ENCODE measurements at regions not wholly inside any gene's neighbourhood (a gene's known extent, or its start where the extent isn't known, plus 50 kb on each side); places are given as distances from the start of the nearest gene placed in this dataset.

DNA sequence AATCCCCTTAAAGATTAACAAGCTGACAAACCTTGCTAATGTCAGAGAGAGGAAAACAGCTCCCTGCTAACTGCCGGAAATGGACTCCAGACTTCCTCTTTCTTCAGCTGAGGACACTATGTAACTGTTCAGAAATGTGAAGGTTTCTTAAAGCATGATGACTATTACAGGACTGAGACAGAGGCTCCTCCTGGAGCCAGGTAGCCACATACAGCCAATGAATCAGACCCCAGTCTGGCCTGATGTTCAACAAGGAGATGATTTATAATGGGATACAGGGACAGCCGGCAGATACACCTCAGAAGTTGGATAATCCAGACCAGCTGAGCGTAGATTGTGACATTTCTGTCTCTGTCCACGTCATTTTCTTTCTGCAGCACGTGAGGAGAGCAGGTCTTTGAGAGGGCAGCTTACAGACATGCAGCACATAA lies 216.2 kb downstream of the HS3ST3A1 start:
- Histone ChIP-seq H3K9ac (ENCODE audit: low read length) (no peak overlapping the region), H3K27ac (ENCODE audit: low read depth, low read length) (no peak overlapping the region), H3K4me1 (ENCODE audit: control insufficient read depth, insufficient read depth, low read length) (no peaks in the 10 kb centered on the region)

GRCh38 chr17:13384626-13385025 lies 217.1 kb downstream of the HS3ST3A1 start:
- H3K9me3 ChIP-seq (ENCODE audit: control insufficient read depth, insufficient read depth, low read depth, low read length) = peaks cover 2% of the 10 kb centered on the region; the same call in 1 of the 2 replicates

More for the DNA sequence above, 216.2 kb downstream of the HS3ST3A1 start:
- no peak overlapping the region for H3K4me3 ChIP-seq (ENCODE audit: low read depth, low read length)
- no peaks in the 10 kb centered on the region for H3K27me3 ChIP-seq (ENCODE audit: control insufficient read depth, insufficient read depth, low read length)
- H3K36me3 ChIP-seq (ENCODE audit: control insufficient read depth, insufficient read depth, low read length) = no peaks in the 10 kb centered on the region
- H3K9me3 ChIP-seq (ENCODE audit: control insufficient read depth, insufficient read depth, low read depth, low read length) = no peaks in the 10 kb centered on the region

GRCh38 chr17:13378361-13378760 lies 223.4 kb downstream of the HS3ST3A1 start:
- no peak overlapping the region for H3K9ac ChIP-seq (ENCODE audit: low read length)
- no peaks in the 10 kb centered on the region for H3K27me3 ChIP-seq (ENCODE audit: control insufficient read depth, insufficient read depth, low read length)
- no peaks in the 10 kb centered on the region for H3K36me3 ChIP-seq (ENCODE audit: control insufficient read depth, insufficient read depth, low read length)
- no peak overlapping the region for H3K27ac ChIP-seq (ENCODE audit: low read depth, low read length)
- no peak overlapping the region for H3K4me3 ChIP-seq (ENCODE audit: low read depth, low read length)
- peaks cover 2% of the 10 kb centered on the region; the same call in 1 of the 2 replicates for H3K9me3 ChIP-seq (ENCODE audit: control insufficient read depth, insufficient read depth, low read depth, low read length)
- no peaks in the 10 kb centered on the region for H3K4me1 ChIP-seq (ENCODE audit: control insufficient read depth, insufficient read depth, low read length)

More at GRCh38 chr17:13384626-13385025, 217.1 kb downstream of the HS3ST3A1 start:
- no peak overlapping the region for H3K9ac ChIP-seq (ENCODE audit: low read length)
- no peaks in the 10 kb centered on the region for H3K4me1 ChIP-seq (ENCODE audit: control insufficient read depth, insufficient read depth, low read length)
- H3K36me3 ChIP-seq (ENCODE audit: control insufficient read depth, insufficient read depth, low read length) = no peaks in the 10 kb centered on the region
- no peak overlapping the region for H3K4me3 ChIP-seq (ENCODE audit: low read depth, low read length)
- no peaks in the 10 kb centered on the region for H3K27me3 ChIP-seq (ENCODE audit: control insufficient read depth, insufficient read depth, low read length)
- no peak overlapping the region for H3K27ac ChIP-seq (ENCODE audit: low read depth, low read length)

DNA sequence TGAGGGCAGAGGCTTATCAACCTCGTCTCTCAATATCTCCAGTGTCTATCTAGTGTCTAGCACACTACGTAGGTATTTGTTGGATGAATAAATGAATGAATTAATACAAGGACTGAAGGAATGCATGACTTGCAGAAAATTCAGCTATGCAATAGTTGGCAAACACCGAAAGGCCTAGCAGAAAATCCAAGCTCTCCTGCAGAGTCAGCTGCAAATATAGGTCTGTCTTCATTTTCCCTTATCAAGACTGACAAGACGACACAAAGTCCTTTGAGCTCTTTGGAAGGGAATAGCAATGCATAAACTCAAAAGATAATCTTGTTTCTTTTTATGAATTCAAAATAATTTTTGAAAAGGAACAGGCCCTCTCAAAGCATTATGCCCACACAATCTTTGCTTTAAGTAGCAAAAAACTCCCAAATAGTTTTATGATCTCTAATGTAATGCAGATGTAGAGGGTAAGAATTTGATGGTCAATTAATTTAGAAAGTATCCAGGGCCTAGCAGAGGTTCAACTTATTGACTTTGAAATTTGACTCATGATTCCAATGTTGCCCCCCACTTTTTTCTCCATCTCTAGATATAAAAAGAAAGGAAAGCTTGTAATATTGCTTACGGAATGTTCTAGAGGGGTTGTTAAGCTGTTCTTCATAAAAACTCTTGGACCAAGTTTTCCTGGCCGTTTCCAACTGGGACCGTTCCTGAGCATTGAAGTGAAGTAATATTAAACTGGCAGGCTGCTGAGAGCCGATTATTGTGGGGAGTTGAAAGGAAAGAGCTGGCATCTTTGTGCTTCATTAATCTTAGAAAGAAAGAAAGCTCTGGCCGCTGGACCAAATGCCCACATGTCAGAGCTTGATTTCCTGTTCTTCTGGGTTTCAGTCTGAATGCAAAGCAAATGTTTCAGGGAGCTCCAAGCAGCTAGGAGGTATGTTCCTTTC lies 227.3 kb downstream of the HS3ST3A1 start:
- Histone ChIP-seq H3K27ac (ENCODE audit: low read depth, low read length) (no peak overlapping the region), H3K4me3 (ENCODE audit: low read depth, low read length) (no peak overlapping the region), H3K27me3 (ENCODE audit: control insufficient read depth, insufficient read depth, low read length) (no peaks in the 10 kb centered on the region), H3K4me1 (ENCODE audit: control insufficient read depth, insufficient read depth, low read length) (no peaks in the 10 kb centered on the region), H3K9me3 (ENCODE audit: control insufficient read depth, insufficient read depth, low read depth, low read length) (no peaks in the 10 kb centered on the region), H3K9ac (ENCODE audit: low read length) (no peak overlapping the region), H3K36me3 (ENCODE audit: control insufficient read depth, insufficient read depth, low read length) (no peaks in the 10 kb centered on the region)

DNA sequence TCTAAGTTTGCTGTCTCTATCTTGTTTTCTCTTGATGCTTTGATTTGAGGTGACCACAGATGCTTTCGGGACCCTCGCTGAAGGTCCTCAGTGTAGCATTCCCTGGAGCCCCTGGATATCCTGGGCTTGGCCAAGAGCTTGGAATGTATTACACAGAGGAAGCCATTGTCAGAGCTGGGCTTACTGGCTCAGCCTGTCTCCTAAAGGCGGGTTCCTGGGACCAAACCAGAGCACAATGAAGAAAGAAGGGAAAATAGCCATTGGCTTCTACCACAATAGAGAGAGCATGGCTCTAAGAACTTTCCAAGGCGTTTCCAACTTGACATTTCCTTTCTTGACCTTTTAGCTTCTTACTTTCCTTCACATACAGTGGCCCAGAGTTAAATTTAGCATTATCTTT lies 229.3 kb downstream of the HS3ST3A1 start:
- no peaks in the 10 kb centered on the region for H3K36me3 ChIP-seq (ENCODE audit: control insufficient read depth, insufficient read depth, low read length)
- no peak overlapping the region for H3K9ac ChIP-seq (ENCODE audit: low read length)
- no peak overlapping the region for H3K27ac ChIP-seq (ENCODE audit: low read depth, low read length)
- H3K4me3 ChIP-seq (ENCODE audit: low read depth, low read length) = no peak overlapping the region
- no peaks in the 10 kb centered on the region for H3K9me3 ChIP-seq (ENCODE audit: control insufficient read depth, insufficient read depth, low read depth, low read length)
- no peaks in the 10 kb centered on the region for H3K4me1 ChIP-seq (ENCODE audit: control insufficient read depth, insufficient read depth, low read length)
- H3K27me3 ChIP-seq (ENCODE audit: control insufficient read depth, insufficient read depth, low read length) = no peaks in the 10 kb centered on the region

DNA sequence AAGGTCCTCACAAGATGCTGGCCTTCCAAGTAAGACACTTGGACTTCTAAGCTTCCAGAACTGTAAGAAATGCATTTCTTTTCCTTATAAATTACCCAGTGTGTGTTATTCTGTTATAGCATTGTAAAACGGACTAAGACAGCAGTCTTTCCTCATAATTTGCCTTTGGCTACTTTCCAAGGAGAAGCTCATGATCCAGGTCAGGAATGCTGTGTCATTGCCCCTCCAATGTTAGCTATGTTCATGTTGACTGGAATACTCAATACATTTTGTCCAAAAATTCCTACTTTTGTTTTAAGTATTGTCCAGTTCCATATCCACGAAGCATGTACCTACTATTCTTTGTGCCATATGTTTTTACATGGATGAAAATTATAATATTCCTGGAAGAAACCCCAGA lies 234.6 kb downstream of the HS3ST3A1 start:
- no peaks in the 10 kb centered on the region for H3K27me3 ChIP-seq (ENCODE audit: control insufficient read depth, insufficient read depth, low read length)
- no peaks in the 10 kb centered on the region for H3K36me3 ChIP-seq (ENCODE audit: control insufficient read depth, insufficient read depth, low read length)
- H3K9me3 ChIP-seq (ENCODE audit: control insufficient read depth, insufficient read depth, low read depth, low read length) = no peaks in the 10 kb centered on the region
- no peak overlapping the region for H3K27ac ChIP-seq (ENCODE audit: low read depth, low read length)
- 0 out of 2 replicates have a peak, but pooled peaks cover 4% of the 10 kb centered on the region for H3K4me1 ChIP-seq (ENCODE audit: control insufficient read depth, insufficient read depth, low read length)
- H3K4me3 ChIP-seq (ENCODE audit: low read depth, low read length) = no peak overlapping the region
- no peak overlapping the region for H3K9ac ChIP-seq (ENCODE audit: low read length)

DNA sequence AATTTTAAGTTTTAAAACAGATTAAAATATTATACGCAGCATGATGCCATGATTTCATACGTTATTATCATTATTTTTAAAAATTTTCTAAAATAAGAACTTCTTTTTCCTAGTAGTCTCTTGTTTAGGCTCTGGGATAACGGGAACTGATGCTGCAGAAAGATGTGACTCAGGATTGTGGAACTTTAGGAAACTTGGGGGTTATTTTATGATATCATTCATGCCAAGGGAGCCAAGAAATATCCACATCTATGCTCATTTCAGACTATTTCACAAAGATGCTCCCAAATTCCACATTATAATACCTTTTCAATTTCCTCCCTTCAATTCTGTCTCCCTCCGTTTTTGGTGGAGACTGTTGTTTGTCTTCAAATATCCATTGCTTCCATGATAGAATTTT lies 236.4 kb downstream of the HS3ST3A1 start:
- H3K27ac ChIP-seq (ENCODE audit: low read depth, low read length) = no peak overlapping the region
- H3K4me3 ChIP-seq (ENCODE audit: low read depth, low read length) = no peak overlapping the region
- 0 out of 2 replicates have a peak, but pooled peaks cover 4% of the 10 kb centered on the region for H3K4me1 ChIP-seq (ENCODE audit: control insufficient read depth, insufficient read depth, low read length)
- no peaks in the 10 kb centered on the region for H3K9me3 ChIP-seq (ENCODE audit: control insufficient read depth, insufficient read depth, low read depth, low read length)
- H3K27me3 ChIP-seq (ENCODE audit: control insufficient read depth, insufficient read depth, low read length) = no peaks in the 10 kb centered on the region
- H3K9ac ChIP-seq (ENCODE audit: low read length) = no peak overlapping the region
- no peaks in the 10 kb centered on the region for H3K36me3 ChIP-seq (ENCODE audit: control insufficient read depth, insufficient read depth, low read length)

DNA sequence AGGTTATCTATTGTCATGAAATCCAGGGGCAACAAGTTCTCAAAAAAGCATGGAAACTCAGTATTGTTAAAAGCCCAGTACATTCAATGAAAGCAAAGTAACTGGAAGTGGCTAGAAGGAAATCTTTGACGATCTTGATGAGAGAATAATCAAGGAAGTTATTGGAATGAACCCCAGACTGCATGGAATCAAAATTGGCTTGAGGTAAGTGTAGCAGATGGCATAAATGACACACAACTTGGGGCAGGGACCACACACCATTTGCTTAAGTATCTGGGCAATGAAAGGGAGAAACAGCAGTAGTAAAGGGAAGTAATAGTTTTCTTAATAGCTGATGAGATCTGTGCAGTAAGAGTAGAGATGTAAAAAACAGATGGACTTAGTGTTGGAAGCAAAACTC lies 238.0 kb downstream of the HS3ST3A1 start:
- H3K9ac ChIP-seq (ENCODE audit: low read length) = no peak overlapping the region
- 0 out of 2 replicates have a peak, but pooled peaks cover 4% of the 10 kb centered on the region for H3K4me1 ChIP-seq (ENCODE audit: control insufficient read depth, insufficient read depth, low read length)
- no peak overlapping the region for H3K27ac ChIP-seq (ENCODE audit: low read depth, low read length)
- H3K27me3 ChIP-seq (ENCODE audit: control insufficient read depth, insufficient read depth, low read length) = no peaks in the 10 kb centered on the region
- H3K36me3 ChIP-seq (ENCODE audit: control insufficient read depth, insufficient read depth, low read length) = no peaks in the 10 kb centered on the region
- H3K9me3 ChIP-seq (ENCODE audit: control insufficient read depth, insufficient read depth, low read depth, low read length) = no peaks in the 10 kb centered on the region
- H3K4me3 ChIP-seq (ENCODE audit: low read depth, low read length) = no peak overlapping the region

DNA sequence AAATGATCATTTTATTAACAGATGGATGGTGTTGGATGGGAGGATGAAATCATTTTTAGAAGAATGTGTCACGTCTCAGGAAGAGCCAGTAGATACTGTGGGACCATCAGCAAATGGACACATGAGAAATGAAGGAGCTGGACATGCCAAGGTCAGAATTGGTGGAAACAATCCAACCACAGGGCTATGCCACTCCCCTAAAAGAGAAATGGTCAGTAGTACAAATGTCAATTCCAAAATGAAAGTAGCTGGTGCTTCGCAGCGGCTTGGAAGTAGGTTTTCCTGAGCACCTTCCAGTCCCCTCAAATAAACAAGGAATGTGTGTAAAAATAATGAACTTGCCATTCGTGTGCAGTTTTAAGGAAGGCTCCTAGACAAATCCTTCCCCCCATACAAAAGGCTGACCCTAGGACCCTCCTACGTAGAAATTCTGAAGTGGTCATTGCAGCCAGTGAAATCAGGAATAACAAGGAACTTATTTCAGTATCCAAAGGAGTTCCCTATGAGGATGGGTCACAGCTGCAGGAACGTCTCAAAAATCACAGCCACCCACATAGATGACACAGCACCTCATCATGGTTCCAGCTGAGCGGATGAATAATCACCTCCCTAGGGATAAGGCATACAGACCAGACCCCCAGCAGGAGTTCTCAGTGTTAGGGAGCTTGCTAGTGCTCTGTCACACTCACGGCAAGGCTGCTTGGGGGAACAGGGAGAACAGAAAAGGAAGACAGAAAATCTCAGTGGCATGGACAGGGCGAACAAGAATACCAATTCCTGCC lies 239.2 kb downstream of the HS3ST3A1 start:
- Histone ChIP-seq H3K4me3 (ENCODE audit: low read depth, low read length) (no peak overlapping the region), H3K4me1 (ENCODE audit: control insufficient read depth, insufficient read depth, low read length) (0 out of 2 replicates have a peak, but pooled peaks cover 4% of the 10 kb centered on the region), H3K9me3 (ENCODE audit: control insufficient read depth, insufficient read depth, low read depth, low read length) (no peaks in the 10 kb centered on the region), H3K36me3 (ENCODE audit: control insufficient read depth, insufficient read depth, low read length) (no peaks in the 10 kb centered on the region), H3K9ac (ENCODE audit: low read length) (no peak overlapping the region), H3K27me3 (ENCODE audit: control insufficient read depth, insufficient read depth, low read length) (no peaks in the 10 kb centered on the region), H3K27ac (ENCODE audit: low read depth, low read length) (no peak overlapping the region)

GRCh38 chr17:13359774-13360173 lies 242.0 kb downstream of the HS3ST3A1 start:
- H3K36me3 ChIP-seq (ENCODE audit: control insufficient read depth, insufficient read depth, low read length) = no peaks in the 10 kb centered on the region
- no peak overlapping the region for H3K4me3 ChIP-seq (ENCODE audit: low read depth, low read length)
- H3K4me1 ChIP-seq (ENCODE audit: control insufficient read depth, insufficient read depth, low read length) = 0 out of 2 replicates have a peak, but pooled peaks cover 4% of the 10 kb centered on the region
- H3K9me3 ChIP-seq (ENCODE audit: control insufficient read depth, insufficient read depth, low read depth, low read length) = no peaks in the 10 kb centered on the region
- H3K9ac ChIP-seq (ENCODE audit: low read length) = no peak overlapping the region
- H3K27me3 ChIP-seq (ENCODE audit: control insufficient read depth, insufficient read depth, low read length) = no peaks in the 10 kb centered on the region
- H3K27ac ChIP-seq (ENCODE audit: low read depth, low read length) = no peak overlapping the region

GRCh38 chr17:13355054-13355453 lies 246.7 kb downstream of the HS3ST3A1 start:
- Histone ChIP-seq H3K4me1 (ENCODE audit: control insufficient read depth, insufficient read depth, low read length) (no peaks in the 10 kb centered on the region), H3K36me3 (ENCODE audit: control insufficient read depth, insufficient read depth, low read length) (no peaks in the 10 kb centered on the region), H3K9me3 (ENCODE audit: control insufficient read depth, insufficient read depth, low read depth, low read length) (no peaks in the 10 kb centered on the region), H3K27ac (ENCODE audit: low read depth, low read length) (no peak overlapping the region), H3K4me3 (ENCODE audit: low read depth, low read length) (no peak overlapping the region), H3K27me3 (ENCODE audit: control insufficient read depth, insufficient read depth, low read length) (no peaks in the 10 kb centered on the region), H3K9ac (ENCODE audit: low read length) (no peak overlapping the region)

Data from HUES6 (cell line).